HG02623 (cell line): ENCODE measurements at regions not wholly inside any gene's neighbourhood (a gene's known extent, or its start where the extent isn't known, plus 50 kb on each side); places are given as distances from the start of the nearest gene placed in this dataset.

ENCODE experiments used
- ATAC-seq: cut with Tn5 transposase; IDR thresholded peaks from one replicate; pipeline ENCODE4 v1.9.1; 2021; ENCODE audit warnings: moderate library complexity; ENCODE audit not compliant: unreplicated experiment

DNA sequence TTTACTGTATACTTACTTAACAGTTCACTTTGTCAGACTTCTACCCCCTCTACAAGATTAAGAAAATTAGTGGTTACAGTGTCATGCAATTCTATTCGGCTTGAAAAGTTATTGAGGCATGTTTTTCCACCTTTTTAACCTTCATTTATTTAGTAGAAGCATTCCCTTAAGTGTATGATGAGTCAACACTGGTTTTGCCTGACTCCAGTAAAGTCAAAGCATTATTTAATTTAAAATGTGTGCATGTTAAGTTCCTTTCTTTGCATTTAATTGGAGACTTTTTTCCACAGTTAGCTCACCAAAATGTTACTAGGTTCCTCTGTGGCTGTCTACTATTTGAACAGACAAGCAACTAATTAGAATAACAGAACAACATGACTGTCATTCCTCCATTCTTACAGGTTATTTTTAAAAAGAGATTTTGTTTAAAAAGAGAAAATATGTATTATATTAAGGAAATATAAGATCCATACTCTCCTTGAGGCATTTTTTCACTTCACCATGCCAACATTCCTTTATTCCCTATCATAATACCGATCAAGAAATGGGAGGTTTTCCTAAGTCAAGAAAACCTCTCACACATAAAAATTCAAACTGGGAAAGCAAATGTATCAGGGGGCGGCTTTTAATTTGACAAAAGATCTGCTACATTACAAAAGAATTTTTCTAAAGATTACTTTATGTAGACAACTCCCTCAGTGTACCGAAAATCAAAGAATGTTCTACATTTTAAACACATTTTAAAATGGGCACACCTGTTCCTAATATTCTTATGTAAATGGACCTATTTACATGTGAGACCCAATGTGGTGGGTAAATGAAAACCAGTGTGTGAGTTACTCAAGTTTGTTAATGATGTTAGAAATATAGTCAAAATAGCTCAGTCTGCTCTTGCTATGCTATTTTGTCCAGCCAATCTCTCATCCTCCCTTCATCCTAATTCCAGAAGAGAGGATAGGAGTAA, 361.2 kb downstream of the UTRN start:
- no peak for ATAC-seq

DNA sequence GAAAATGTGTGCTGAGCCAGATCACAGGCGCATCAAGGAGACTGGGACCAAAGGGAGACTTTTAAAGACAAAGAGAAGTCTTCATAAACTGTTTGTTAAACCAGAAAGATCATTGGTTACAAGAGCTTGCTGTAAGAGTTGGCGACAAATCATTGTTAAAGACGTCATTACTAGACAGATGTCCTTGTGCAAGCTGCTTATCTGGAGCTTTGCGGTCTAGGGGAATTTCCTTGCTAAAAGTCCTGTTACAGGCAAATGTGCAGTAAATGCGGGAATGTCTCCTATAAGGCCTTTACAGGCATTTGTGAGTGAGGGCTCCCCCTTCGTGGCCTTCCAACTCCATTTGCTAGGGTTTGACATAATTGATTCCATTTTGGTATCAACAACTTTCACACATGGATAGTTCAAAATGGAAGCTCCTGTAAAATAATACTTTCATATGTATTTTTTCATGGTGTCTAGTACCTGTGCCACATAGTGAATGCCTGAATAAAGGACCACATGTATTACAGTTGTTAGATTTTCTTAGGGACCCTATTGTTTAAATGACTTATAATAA, 362.4 kb downstream of the UTRN start:
- no peak for ATAC-seq

DNA sequence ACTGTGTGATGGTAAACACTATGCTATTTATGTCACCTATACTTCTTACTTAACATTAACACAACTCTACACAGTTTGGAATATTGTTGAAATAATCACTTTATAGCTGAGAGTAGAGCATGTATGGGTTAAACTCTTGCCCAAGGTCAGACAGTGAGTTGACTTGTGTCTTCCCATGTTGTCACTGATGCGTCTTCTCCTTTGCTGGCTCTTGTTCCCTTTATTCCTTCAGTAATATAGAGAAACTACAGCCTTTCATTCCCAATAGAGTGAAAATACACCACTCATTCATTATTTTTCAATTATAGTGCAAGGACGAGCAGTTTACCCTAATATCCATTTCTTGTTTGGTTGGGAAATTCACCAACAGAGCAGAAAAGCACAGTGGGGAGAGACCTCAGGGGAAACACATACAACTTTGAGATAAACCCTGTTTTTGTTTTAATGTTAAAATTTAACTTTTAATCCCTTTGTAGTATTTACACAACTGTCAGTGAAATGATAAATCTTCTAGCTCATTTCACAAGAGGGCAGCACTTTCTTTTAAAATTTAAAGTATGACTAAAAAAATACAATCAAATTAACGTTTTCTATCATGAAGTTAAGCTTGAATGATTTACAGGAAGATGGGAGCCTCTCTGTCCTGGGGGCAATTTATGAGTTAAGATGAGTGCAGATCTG, 363.0 kb downstream of the UTRN start:
- no peak for ATAC-seq

DNA sequence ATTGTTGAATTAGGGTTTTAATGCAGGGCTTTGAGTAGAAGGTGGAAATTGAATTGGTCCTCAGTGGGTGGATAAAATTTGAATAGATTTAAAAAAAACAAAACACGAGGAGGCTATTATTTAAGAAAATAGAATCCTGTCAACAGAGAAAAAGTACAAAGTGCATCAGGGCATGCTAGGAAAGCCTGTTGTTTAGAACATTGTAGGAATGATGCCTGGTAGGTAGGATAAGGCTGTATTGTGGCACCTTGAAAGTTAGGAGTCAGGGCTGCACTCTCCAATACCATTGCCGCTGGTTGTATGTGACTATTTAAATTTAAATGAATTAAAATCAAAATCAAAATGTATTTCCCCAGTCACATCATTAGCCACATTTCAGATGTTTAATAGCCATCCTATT, 363.9 kb downstream of the UTRN start:
- ATAC-seq = no peak

DNA sequence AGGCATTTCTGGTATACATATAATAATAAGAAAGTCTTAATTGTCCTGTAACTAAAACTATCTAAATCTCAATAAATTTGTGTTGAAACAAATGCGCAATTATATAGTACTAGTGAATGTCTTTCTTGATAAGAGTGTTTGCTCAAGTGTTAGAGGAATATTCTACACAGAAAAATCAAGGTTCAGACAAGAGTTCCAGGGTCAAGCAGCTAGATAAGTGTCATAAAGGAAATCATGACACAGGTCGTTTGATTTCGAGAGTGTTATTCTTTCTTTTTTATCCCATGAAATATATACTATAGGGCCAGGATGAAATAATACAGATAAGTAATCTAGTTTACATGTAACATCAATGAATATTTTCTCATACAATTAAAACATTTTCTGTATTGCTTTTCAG, 366.1 kb downstream of the UTRN start:
- ATAC-seq = no peak

DNA sequence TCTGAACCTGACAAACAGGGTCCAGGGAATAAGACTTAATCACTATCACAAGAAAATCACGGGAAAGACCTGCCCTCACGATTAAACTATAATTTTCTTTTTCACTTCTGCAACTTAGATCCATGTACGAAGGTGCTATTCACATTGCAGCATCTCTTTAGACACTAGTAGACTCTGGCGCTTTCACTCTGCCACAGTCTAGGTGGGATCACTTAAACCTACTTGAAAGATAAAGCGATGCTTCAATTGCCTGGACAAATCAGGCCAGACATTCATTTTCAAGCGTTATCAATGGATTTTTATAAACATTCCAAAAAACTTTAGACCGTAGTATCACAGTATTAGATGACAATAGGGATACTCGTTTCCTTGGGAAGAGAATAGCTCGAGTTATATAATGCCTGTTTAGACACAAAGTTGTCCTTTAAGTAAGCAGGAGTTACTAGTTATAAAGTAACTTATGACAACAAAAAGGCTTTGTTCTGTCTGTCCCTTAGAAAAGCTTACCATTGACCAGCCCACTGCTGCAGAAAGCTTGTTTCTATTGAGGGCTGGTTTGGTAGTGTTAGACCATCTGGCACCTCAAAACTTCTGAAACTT, 367.3 kb downstream of the UTRN start:
- no peak for ATAC-seq

DNA sequence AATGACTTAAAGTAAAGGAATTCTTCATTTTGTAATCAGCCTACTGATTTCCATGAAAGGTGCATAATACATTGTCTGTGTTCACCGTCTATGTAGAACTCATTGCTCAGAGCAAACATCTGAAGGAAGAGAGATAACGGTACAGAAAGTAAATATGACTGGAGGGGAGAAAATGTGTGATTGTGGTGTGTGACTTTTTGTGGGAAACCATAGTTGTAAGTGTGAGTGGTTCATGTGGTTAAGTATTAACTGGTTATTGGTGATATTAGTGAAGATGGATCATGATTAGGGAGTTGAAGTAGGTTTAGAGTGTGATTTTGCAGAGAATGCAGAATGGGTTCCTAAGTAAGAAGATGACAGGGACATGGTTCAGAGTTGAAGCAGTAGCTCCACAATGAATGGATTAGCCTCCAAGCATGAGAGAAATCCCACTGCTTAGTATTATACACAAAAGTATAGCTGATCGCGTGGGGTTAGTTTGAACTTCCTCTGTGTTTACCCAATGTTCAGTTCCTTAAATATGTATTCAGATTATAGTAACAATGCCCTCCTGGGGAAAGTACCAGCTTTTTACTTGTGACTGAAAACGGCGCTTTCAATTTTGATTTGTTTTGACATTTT, 368.9 kb downstream of the UTRN start:
- peak; percentile 88 for ATAC-seq

DNA sequence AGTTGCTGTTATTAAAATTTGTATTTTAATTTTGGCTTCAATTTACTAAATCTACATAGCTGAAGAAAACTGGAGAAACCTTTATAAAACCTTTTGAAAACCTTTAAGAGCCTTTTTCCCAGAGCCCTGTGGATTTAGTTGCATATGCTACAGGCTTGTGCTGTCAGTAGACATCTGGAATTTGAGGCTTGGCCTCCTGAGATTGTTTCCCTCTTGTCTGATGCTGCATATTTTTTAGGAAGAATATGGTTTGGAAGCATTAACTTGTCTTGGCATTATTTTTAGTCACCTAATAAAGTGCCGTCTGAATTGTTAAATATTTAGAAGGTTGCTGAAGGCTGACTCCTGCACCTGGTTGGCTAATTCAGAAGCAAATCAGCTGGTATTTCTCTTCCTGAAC, 369.4 kb downstream of the UTRN start:
- peak; percentile 2 for ATAC-seq

DNA sequence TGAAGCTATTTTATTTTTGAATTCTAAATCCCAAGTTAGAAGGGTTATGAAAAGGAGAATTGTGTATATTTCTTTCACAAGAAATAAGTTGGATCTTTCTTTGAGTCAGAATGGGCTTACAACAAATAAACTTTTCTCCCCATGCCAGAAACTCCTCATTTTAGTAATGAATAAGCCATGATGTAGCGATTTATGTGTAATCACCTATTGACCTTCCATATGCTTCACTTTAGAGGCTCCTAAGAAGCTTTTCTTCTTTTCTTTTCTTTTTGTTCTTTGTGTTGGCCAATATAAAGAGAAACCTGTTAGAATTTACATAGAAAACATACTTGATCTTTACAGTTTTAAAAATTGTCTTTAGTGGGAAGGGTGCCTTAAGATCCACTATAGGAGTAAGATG, 370.2 kb downstream of the UTRN start:
- ATAC-seq = no peak

DNA sequence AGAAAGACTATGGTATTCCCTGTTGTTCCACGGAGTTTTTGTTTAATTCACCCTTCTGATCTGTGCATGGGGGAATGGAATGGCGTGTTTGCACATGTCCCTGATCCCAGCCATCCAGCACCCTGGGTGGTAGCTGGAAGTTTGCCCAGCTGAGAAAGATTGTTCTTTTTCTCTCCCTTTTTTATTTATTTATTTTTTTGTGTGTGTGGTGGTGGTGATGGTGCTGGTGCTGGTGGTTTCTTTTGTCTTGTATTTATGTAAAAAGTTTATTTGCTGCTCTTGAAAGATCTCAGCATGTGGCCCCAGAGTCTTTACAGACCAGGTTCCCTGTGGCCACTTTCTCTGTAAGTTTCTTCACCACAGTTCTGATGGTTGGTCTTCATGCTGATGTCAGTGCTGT, 372.6 kb downstream of the UTRN start:
- no peak for ATAC-seq

DNA sequence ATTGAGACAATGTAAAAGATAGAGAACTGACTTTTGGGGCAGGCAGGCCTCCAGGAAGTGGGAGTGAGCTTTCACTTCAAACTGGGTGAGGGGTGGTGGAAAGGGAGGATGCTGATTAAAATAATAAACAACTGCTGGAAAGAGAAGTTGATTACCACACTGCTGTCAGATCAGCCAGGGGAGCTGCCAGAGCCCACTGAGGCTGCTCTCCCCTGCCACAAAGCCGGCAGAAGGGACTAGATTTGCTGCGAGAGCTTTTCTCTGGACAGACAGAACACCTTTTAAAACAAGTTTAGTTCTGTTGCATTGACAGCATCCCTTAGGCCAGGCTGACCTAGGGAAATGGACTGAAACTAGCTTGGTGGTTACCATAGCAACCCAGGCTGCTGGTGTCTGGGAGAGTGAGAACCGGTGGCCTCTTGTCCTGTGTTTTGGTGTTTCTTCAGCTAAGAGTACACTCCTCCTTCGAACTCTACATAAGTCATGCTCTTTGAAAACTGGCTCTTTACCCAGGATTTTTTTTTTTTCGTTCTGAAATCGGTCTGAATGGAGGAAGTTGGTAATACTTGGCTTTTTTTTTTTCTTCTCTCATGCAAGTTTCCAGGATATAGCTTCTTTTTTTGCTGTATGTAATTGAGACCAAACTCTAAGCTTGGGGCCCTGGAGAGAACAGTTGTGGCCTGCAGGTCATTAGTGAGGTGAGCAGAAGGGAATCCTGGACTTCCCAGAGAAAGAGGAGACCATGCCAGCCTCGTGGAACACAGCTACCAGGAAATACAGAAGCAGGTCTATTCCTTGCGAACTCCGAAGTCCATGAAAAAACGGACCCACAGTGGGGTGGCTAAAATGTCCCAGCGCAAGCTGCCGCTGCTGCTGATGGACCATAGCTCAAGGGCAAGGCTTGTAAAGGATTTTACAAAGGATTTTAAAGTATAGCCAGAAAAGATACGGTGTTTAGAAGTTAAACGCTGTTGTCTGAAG, 374.4 kb downstream of the UTRN start:
- peak; percentile 62 for ATAC-seq

DNA sequence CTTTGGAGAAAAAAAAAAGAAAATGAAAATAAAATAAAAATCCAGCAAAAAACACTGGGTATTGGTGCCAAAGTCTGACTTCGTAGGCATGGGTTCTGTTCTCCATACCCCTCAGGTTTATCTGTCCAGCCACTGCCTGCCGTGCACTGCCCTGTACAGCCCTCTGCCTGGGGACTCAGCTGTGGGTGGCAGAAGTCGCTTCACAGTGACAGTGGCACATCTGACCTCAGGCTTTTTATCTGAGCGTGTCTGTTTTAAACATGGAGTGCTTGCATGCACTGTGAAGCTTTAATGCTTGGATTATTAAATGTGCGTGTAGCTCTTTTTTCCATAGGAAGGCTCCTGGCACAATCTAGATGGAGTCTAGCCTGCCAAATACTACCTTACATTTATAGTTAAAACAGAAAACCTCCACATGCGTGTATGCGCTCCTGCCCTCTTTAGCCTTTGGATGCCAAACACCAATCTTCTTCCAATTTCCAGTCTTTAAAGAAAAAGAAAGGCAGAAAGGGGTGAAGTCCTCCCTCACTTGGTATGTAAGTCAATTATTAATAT, 375.5 kb downstream of the UTRN start:
- no peak for ATAC-seq

DNA sequence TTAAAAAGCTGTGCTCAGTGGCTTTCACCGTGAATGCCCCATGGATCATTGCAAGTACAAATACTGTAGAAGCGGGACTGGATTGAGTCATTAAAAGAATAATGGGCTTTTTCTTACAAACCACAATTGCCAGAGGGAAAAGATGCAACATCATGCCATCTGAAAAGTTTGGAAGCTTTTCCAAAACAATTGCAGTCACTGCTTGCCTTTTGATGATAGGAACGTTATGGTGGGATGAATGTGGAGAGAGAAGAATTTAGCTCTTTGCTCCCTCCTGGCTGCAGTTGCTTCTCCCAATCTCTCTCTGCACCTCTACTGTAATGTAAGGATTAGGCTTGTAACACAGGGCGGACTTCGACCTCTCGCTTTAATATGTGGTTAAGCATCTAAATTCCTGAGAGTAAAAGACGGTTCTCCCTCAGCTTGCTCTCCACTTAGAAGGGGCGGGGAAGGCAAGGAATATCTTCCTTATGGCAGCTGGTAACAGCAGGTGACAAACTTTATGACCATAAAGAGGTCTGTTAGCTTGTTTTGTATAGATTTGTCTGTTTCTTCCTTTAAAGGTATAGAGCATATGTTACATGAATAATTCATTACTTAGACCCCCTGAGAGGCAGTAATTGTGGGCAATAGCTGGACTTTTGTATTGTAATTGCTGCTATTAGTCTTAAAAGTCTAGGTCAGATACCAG, 376.1 kb downstream of the UTRN start:
- ATAC-seq = no peak

DNA sequence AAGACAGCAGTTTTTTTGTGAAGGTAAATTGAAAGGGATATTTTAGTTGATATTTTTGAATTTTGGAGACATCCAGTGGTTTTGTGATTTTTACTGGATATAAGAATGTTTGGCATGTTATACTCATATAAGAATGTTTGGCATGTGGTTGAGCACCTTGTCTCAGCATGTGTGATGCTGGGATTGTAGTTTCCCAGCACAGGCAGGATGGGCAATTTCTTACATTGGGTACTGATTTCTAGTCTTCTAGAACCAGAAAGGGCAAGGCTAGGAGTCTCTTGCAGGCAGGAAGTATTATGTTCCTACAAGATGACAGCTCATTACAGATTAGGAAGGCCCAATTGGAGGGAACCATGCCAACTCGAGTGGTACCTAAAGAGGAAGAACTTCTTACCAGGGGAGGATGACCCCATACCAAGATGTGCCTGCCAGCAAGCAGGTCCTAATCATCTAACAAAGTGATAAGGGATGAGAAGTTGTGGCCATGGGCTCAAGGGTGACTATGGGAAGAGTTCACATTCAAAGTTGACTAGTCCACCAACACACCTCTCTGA, 377.8 kb downstream of the UTRN start:
- ATAC-seq = no peak

DNA sequence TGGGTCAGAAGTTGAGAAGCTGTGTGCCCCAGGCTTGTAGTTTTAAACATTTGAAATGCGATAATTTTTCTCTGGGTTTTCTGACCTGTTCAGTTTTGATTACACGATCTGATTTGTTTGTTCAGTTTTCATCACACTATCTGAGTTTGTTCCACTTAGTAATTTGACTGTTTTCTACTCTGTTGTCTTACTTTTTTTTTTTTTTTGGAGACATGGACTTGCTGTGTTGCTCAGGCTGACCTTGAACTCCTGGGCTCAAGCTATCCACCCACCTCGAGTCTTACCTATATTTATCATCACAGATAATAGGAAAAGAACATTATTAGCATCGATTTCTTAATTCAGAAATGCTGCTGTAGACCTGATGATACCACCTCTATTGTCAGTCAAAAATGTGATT, 379.1 kb downstream of the UTRN start:
- no peak for ATAC-seq

DNA sequence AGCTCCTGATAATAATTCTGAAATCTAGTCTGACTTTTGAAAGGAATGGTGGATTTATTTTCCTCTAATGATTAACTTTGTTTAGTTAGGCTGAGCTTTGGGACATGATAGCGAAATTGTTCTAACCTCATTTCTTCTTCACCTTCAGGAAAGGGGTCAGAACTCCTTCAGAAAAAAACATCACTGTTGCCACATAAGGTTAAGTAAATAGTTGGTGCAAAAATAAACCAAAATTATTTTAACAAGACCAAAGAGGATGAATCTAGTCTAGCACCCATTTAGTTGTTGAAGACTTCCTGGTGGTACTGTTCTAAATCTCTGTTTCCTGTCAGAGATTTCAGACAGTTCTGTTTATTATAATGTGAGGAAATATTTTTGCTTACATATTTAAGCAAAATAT, 379.8 kb downstream of the UTRN start:
- no peak for ATAC-seq

DNA sequence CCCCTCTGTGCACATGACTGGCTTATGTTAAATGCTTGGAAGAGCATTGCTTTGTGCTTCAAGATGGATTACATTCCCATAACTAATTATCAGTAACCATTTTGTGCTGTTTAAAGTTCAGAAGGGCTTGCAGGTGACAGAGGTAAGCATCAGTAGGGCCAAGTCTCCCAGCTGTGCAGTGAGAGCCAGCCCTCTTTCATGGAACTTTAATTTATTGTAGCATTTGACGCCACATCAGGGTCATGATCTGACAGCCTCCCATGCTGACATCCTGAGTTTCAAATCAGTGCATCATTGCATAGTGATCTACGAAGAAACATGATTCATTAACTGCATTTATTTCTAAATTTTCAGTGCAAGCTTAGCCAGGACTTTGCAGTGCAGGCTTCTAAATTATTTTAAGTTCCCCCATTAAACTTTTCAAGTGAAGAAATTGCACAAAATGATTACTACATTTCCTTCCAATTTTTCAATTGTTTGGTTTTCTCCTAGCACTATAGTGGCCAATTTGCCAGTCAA, 380.9 kb downstream of the UTRN start:
- no peak for ATAC-seq

DNA sequence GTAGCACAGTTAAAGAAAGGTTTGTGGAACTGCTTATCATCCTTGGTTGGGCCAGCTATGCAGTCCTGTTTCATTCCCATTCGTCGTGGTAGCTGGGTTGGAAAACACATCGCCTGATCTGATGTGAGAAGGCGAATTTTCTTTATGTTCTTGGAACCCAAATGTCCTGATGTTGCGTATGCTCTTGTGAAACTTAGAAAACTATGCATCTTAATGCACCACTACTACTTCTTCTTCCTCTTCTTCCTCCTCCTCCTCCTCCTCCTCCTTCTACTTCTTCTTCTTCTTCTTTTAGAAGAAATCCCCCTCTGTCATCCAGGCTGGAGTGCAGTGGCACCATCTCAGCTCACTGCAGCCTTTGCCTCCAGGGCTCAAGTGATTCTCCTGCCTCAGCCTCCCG, 381.6 kb downstream of the UTRN start:
- ATAC-seq = no peak
